GM12864 (cell line): ENCODE measurements at regions not wholly inside any gene's neighbourhood (a gene's known extent, or its start where the extent isn't known, plus 50 kb on each side); places are given as distances from the start of the nearest gene placed in this dataset.
"Not testable (repeated sequence)": the region's sequence is repeated elsewhere in the genome, so short reads cannot be mapped to it uniquely, and the experiment has no call there.

ENCODE experiments used
- DNase-seq: peaks from one replicate; pipeline ENCODE4 v3.0.0-alpha.2; 2011; ENCODE audit warnings: low read depth
- H3K4me3 ChIP-seq: 2 replicates; pipeline ENCODE4 v1.5.1; 2011; ENCODE audit warnings: mild to moderate bottlenecking, low read depth, low read length, control low read depth
- CTCF ChIP-seq: IDR thresholded peaks from 2 replicates; pipeline ENCODE4 v1.5.1; 2011; ENCODE audit warnings: low read depth, mild to moderate bottlenecking, moderate library complexity, low read length, control low read depth, inconsistent platforms; ENCODE audit errors: missing control alignments

GRCh38 chr3:75906555-75907112 lies 121.3 kb upstream of the ZNF717 start:
- no peak for TF ChIP-seq CTCF
- no peak overlapping the region for H3K4me3 ChIP-seq
- no peak for DNase-seq

- no peak for DNase-seq
- no peak for TF ChIP-seq CTCF
- H3K4me3 ChIP-seq, result no peak overlapping the region
Measured at GRCh38 chr3:75913800-75914350, 128.5 kb upstream of the ZNF717 start.

GRCh38 chr3:75914741-75915140 lies 129.4 kb upstream of the ZNF717 start:
- H3K4me3 ChIP-seq, DNase-seq: not testable (repeated sequence)

GRCh38 chr3:75938921-75939320 lies 153.6 kb upstream of the ZNF717 start:
- no peak for TF ChIP-seq CTCF
- no peak for DNase-seq
- no peak overlapping the region for H3K4me3 ChIP-seq

- H3K4me3 ChIP-seq, result no peak overlapping the region
- TF ChIP-seq CTCF, result no peak
- DNase-seq, result no peak
Measured at GRCh38 chr3:75951941-75952340, 166.6 kb upstream of the ZNF717 start.

GRCh38 chr3:75960031-75960430 lies 174.7 kb upstream of the ZNF717 start:
- not testable (repeated sequence) for H3K4me3 ChIP-seq, DNase-seq

GRCh38 chr3:75962054-75962453 lies 176.7 kb upstream of the ZNF717 start:
- DNase-seq, H3K4me3 ChIP-seq: not testable (repeated sequence)

GRCh38 chr3:75967071-75967470 lies 181.7 kb upstream of the ZNF717 start:
- no peak for TF ChIP-seq CTCF
- H3K4me3 ChIP-seq, result no peak overlapping the region

GRCh38 chr3:75978686-75979085 lies 193.3 kb upstream of the ZNF717 start:
- H3K4me3 ChIP-seq, result no peak overlapping the region
- DNase-seq, result no peak
- no peak for TF ChIP-seq CTCF

More at GRCh38 chr3:75967071-75967470, 181.7 kb upstream of the ZNF717 start:
- DNase-seq, result no peak
